ENCODE measurements at regions not wholly inside any gene's neighbourhood (a gene's known extent, or its start where the extent isn't known, plus 50 kb on each side); places are given as distances from the start of the nearest gene placed in this dataset.
A peak's percentile ranks its signal among the peaks of the same experiment; 100 is the strongest.

DNA sequence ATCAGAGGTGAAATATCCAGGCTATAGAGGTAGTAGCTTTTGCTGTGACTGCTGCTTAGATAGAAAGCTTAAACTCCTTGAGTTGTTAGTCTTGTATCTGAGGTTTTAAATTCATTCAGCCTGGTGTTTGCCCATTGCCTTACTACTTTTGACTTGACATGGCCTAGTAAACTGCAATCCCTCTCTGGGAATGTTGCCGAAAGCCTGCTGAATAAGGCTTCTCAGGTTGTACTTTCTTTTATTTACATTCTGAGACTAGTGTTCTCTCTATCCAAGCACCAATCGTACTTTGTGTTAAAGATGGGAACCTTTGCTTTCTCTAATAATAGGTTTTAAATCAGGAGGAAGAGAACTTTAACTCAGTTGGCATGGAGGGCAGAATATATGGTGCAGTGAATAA lies 357.6 kb upstream of the CWC22 start:
- no peak for DNase-seq (ENCODE audit: low read depth in 2 of 2)

DNA sequence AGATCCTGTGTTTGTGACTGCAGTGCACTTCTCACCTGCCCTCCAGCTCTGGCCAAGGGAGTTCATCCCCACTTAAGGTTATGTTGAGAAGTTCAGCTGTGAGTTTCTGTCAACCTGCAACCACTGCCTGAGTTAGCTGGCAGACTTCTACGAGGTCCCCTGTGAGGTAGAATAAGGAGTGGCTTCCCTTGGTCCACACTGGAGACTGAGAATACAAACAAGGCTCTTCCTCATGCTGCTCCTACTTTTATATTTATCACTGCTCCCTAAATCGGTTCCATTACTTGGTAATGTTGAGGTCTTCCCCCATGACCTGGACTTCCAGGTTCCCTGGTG lies 353.2 kb upstream of the CWC22 start:
- DNase-seq (ENCODE audit: low read depth in 2 of 2) = no peak

DNA sequence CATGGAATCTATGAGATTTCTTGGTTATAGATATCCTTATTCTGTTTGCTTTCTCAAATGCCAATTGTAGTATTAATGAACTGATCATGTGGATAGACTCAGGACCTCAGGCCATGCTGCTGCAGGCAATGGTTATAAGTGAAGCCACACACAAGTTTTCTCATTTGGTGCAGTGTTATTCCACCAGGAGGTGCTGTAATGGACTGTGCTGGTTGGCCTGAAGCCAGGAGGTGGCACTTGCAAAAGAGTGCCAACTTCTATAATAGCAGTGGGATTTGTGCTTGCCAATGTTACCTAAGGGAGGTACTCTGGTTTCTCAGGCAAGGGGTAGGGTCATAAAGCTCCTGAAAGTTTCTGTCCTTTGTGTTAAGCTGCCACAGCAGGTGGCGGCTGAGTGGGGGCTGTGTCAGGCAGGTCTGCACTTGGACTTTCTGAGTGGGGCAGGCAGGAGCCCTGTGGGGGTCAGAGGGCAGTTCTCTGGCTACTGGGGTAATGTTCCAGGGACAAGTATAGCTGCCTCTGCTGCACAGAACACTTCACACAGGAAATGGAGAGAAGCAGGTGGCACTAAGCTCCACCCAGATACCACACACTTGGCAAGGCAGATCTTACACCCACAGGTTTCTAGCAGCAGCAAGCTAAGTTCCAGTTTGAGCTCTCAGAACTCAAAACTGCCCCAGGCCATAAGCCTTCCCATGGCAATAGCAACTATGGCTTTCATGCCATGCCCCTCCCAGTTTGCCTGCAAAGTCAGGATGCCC lies 352.6 kb upstream of the CWC22 start:
- peak in 1 of 2 donors; percentile 2 for DNase-seq (ENCODE audit: low read depth in 2 of 2)

DNA sequence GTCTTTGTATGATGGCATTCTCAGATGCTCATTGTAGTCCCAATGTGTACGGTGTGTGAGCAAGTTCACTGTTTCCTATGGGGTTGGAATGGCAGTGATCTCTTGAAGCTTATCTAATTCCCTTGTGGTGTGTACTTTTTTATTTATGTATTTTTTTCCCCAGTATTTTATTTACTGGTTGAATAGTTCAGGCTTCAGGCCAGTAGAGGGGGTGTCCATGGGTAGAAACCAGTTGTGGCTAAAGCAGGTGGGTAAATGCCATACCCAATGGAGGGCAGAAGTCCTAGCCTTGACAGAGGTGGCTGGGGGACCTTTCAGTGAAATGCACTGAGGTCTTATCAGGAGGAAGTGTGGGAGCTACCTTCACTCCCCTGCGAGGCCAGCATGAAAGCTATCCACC lies 351.4 kb upstream of the CWC22 start:
- no peak for DNase-seq (ENCODE audit: low read depth in 2 of 2)

DNA sequence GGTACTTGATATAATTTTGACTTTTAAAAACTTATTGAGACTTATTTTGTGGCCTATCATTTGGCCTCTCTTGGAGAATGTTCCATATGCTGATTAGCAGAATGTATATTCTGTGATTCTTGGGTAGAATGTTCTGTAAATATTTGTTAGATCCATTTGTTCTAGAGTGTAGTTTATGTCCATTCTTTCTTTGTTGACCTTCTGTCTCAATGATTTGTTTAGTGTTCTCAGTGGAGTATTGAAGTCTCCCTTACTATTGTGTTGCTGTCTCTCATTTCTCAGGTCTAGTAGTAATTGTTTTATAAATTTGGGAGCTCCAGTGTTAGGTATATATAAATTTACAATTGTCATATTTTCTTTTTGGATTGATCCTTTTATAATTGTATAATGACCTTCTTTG lies 349.6 kb upstream of the CWC22 start:
- DNase-seq (ENCODE audit: low read depth in 2 of 2) = no peak

DNA sequence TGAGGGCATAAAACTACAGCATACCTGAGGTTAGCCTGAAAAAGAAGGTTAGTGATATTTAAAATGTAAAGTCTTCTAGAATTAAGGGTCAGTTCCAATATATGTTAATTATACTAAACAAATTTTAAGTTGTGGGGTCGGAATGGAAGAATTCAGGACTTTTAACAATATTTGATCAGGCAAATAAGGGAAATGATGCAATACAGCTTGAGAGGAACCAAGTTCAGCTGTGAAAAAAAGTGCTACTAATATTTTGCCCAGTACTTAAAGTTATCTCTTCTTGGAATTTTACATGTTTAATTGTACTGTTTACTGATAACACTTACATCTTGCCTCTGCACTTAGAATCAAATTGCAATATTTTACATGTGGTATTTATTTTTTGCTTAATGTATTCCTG lies 345.5 kb upstream of the CWC22 start:
- DNase-seq (ENCODE audit: low read depth in 2 of 2) = no peak

DNA sequence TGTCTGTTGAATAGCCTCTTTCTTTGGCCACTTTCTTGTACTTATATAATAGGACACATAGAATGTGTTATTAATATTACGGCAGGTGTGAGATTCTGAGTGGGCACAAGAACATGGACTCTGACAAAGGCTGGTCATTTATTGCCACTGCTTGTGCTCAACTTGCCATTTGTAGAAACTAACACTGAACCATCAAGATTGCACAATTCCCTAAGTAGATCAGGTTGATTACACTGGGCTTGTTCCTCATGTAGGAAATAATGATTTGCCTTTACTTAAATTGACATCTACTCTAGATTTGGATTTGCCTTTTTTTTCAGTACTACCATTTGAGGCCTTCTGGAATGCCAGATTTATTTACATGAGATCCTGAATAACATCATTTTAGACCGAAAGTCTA lies 342.7 kb upstream of the CWC22 start:
- no peak for DNase-seq (ENCODE audit: low read depth in 2 of 2)

DNA sequence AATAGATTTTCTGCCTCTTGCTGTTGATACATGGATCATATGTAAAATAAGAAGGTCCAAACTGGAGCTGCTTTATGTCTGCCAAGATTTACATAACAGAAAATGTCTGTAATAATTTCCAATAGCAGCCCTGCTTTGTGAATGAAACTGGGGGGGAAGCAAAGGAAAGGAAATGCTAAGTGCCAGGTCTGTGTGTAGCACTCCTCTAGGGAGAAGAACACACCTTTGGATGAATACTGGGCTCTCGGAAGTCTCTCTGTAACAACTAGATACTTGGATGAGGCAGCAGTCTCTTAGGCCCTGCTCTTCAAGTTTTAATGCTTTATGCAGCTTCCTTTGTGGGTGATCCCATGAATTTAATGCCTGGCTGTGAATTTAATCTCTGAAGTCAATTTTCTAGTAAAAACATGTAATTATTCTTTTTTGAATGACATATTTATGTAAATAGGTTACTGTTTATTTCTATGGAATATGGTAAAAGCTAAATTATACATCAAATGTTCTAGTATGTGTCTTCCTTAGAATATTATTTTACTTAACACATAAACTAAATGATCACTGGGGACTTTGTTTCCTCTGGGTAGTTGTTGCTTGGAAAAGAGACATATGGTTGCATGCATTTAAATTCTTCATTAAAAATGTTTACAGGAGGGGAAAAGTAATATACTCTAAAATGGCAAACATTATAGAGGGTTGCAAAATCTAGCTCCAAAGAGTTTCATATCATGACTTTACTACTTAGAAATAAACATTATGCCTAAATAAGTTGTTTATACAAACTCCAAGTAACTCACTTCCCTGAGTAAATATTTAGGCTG lies 336.6 kb upstream of the CWC22 start:
- DNase-seq (ENCODE audit: low read depth in 2 of 2) = no peak

DNA sequence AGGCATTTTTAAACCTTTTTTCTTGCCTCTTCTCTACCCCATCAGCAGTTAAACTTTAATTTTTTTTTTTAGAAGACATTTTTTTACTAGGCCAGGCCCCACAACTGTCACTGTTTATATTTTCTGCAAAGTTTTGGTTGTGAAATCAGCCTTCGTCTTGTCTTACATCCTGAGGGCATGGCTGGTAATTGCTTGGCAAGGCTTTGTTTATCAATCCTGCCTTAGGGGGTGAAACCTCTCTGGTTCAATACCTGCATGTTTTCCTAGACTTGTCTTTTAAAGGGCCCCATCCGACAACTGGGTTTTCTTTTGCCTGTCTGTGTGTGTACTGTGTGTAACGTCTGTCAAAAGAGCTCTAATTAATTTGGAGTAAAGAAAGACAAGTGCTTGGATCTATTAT lies 330.0 kb upstream of the CWC22 start:
- no peak for DNase-seq (ENCODE audit: low read depth in 2 of 2)

DNA sequence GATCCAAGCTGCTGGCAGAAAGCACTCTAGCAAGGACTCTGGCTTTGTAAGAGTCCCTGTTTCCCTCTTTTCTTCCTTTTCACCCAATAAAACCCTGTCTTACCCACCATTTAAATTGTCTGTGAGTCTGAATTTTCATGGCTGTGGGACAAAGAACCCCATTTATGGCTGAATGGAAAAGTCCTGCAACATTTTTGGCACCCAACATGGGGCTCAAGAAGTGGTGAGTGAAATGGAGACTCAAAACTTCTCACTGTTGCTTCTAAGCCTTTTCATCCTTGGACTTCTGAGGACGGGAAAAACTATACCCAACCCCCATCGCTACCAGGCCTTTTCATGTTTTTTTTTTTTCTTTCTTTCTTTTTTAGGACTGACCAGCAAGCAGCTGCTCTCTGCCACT lies 329.5 kb upstream of the CWC22 start:
- no peak for DNase-seq (ENCODE audit: low read depth in 2 of 2)

DNA sequence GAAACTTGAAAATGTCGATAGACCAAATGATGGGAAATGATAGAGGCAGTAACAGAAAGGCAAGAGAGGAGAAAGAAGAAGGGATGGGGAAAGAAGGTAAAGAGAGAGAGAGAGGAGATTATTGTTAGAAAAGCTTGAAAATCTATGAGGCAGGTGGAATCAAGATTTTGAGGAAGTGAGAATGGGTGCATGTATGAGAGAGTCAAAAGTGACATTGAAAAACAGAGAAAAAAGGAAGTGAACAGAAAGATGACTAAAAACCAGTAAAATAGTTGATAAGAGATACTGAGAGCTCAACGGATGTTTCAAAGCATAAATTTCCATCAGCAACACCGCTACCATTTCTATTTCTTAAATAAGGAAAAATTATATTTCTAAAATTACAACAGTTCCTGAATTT lies 327.4 kb upstream of the CWC22 start:
- no peak for DNase-seq (ENCODE audit: low read depth in 2 of 2)

DNA sequence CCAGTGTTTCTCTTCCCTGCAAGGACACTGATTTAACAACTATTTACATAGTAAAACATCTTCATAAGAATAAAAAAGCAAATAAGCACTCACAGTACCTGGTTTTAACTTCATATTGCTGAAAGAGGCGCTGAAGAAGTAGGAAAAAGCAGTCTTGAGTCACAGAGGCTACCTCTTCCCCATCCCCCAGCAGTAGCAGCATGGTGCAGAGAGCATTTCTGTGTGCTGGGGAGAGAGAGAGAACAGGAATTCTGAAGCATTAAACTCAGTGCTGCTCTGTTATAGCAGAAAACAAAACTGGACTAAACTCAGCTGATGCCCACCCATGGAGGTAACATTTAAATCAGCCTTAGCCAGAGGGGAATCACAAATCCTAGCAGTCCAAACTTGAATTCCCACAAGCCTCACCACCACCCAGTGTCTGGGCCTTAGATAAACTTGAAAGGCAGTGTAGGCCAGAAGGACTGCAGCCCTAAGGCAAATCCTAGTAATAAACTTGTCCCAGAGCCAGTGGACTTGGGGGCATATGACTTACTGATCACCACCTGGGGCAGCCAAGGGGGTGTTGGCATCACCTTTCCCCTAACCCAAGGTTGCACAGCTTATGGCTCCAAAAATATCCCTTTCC lies 321.8 kb upstream of the CWC22 start:
- no peak for DNase-seq (ENCODE audit: low read depth in 2 of 2)

DNA sequence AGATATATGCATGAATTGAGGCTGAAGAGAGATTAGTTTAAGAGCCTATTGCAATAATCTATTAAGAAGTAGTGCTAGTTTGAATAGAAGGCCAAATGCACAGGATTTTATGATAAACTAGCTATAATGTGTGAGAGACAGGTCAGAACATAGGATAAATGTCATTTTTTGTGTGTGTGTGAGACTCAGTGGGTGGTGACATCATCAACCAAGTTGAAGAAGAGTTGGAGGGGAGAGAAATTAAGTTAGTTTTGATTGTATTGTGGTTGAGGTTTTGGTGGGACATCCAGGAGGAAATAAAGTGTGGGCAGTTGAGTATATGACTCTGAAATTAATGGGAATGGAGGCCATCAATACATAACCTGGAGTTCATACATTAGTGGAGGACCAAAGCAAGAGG lies 320.1 kb upstream of the CWC22 start:
- DNase-seq (ENCODE audit: low read depth in 2 of 2) = no peak

DNA sequence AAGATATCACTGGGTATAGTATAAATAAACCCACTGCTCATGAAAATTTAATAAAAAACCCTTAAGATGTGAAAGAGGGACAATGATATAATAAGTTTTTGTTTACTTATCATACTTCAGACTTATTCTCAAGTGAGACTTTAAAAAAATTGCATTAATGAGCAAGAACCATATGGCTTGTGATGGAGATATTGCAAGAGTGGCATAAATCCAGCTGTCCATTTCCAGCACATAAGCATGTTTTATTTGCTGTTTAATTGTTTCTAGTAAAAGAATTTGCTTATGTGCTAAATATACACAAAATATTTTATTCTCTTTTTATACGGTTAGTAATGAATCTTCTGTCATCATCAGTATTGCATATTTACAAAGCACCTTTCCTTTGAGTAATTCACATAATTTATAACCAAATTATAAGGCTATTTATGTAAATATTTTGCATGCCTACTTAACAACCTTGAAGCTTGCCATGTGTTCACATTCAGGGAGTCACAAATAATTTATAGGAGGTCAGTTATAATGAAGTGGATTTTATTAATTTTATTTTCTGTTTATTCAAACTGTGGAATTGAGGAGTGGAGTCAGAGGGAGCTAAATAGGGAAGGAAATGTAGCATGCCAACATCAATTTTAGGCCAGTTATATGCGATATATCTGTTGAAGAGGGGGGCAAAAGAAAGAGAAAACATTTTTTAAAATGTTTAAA lies 318.5 kb upstream of the CWC22 start:
- no peak for DNase-seq (ENCODE audit: low read depth in 2 of 2)

DNA sequence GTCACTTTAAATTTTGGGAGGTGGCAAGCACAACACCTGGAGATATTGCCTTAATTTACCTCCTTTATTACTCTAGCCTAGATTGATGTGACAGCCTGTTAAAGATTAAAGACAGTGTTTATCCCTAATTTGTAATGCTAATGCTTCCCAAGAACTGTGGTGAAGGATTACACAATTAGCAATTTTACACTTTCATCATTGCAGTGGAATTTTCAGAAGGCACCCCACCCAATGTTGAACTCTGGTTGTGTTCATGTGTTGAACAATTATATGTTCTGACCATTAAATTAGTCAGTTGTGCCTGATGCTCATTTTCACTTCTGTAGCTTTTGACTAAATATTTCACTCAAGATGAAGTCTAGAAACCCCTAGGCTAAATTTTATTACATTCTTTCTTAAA lies 317.1 kb upstream of the CWC22 start:
- no peak for DNase-seq (ENCODE audit: low read depth in 2 of 2)

DNA sequence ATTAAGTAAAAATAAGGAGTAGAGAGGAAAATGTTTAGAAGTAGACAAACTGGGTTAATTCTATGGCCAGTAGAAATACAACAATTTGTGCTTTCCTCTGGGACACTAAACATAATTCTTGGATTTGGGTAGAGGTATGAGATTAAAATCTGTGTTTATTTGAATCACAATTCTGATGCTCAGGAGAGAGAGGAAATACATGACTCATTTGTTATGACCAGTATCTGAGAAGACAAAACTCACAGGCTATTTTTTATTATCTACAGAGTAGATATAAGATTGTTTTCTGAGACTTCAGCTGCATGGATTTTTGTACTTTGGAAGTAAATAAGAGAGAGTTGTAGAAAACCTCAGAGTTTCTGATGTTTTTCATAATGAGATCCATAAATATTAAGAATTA lies 315.7 kb upstream of the CWC22 start:
- no peak for DNase-seq (ENCODE audit: low read depth in 2 of 2)

DNA sequence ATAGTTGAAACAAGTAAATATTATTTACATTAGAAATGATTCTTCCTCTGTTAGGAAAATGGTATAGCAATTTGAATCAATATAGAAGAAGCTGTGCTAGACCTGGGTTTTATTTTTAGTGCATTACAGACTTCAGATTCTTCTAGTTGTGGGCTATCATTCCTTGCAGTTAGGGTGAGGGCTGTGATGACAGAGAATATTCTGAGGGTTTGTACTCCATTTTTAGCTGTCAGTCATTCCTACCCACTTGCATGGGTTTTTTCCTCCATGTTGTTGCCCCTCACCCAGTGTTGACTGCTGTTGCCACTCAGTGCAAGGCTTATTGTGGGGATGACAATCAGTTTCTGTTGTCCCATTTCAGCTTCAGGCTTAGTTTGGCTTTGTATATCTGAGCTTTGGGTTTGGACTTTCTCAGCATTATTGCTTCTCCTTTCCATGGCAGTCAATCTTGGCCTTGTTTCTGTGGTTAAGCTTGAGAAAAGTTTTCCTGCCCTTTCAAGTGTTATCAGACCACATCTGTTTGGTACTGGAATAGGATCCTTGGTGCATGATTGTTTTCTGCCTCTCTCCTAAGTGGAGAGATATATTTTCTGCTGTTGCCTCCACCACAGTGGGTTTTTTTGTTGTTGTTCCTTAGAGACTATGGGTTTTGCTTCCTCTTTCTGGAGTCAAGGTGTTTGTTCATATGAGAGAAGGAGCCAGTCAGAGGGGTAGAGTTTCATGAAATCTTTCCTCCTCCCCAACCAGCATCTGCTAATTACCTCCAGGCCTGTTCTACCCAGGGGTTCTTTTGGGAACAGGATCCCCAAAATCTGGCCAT lies 312.7 kb upstream of the CWC22 start:
- DNase-seq (ENCODE audit: low read depth in 2 of 2) = no peak

DNA sequence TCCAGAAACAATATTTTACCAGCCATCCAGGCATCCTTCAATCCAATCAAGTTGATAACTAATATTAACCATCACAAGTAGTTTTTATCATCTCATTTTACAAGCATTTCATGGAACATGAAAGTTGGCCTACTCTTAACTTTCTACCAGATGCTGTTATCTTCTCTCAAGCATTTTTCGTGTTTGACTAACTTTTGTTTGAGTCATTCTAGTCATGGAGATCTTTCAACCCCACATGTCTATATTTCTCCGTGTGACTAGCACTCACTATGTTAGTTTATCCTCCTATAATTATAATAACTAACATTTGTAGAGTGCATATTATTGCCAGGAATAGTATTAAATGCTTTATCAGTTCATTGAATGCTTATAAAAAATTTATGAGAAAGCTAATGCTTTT lies 307.0 kb upstream of the CWC22 start:
- DNase-seq (ENCODE audit: low read depth in 2 of 2) = no peak

DNA sequence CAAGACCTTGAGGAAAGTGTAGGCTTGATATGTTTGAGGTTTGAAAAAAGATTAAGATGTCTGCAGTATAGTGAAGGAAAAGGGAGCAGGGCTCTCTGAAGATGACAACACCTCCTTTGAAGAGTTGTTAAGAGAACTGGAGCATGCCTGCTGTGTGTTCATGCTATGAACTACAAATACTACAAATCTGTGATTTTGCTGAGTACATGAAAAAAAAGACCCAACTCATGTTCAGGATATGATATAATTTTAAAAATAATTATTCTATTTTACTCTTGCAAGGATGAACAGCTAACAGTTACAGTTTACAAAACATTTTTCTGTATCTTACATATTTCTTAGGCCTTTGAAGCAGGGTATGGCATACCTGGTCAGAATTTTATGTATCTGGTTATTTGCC lies 305.4 kb upstream of the CWC22 start:
- no peak for DNase-seq (ENCODE audit: low read depth in 2 of 2)

DNA sequence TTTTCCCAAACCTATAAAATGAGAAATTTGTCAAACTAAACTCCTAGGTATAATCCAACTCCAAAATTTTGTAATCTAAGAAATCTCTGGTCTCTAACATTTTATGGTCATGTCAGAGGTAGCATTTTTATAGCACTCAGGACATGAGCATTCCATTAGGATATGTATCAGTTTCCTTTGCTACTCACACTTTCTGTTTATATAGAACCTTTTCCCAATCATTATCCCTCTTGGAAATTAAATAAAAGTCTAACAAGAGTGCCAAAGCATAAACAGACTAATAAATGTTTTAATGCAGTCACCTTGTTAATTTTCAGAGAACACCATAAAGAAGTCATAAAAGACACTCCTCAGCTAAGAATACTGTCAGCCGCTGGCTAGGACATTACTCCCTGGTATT lies 300.0 kb upstream of the CWC22 start:
- no peak for DNase-seq (ENCODE audit: low read depth in 2 of 2)

DNA sequence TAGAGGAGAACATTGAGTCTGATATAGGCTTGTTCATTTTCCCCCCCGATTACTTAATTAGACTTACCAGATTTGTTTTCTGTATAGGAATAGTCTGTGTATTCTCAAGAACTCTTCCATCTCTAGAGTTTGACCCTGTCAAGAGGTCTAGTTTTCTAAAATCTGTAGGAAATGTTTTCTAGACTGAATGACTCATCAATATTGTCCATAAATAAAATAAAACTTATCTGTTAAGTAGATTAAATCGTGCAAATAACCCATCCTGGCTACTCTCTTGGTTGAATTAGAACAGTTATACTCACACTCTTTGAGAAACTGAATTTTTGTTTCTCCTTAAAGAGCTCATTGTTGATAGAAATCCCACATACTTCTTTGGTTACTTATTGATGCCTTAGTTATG lies 299.2 kb upstream of the CWC22 start:
- DNase-seq (ENCODE audit: low read depth in 2 of 2) = no peak
